ENCODE measurements at regions not wholly inside any gene's neighbourhood (a gene's known extent, or its start where the extent isn't known, plus 50 kb on each side); places are given as distances from the start of the nearest gene placed in this dataset.

DNA sequence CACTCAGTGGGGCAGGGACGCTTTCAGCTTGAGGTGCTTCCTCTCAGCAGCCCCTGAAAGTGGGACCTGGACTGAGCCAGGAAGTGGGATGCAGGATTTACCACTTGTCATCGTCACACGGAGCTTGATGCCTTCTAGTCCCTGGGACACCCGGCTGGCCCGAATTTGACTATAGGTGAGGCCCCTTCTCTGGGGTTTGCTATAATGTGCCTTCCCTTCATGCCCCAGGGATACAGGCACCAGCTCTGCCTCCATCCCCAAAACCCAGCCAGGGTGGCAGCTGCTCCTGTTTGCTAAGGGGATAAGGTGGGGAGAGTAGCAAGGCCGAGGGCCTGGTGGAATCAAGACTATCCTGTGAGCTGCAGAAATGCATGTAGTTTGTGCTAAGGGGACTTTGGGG lies 235.0 kb downstream of the GLRX3 start:
- Histone ChIP-seq H2AFZ (ENCODE audit: low read depth, low read length) (no peak overlapping the region), H3K9me3 (ENCODE audit: insufficient read depth, low read length) (no peaks in the 10 kb centered on the region), H3K36me3 (replicated peaks; ENCODE audit: low read depth, low read length) (no peaks in the 10 kb centered on the region), H3K4me3 (ENCODE audit: low read length) (no peak overlapping the region), H3K27me3 (ENCODE audit: low read depth, low read length) (no peaks in the 10 kb centered on the region), H3K4me1 (ENCODE audit: low read length) (no peaks in the 10 kb centered on the region), H3K9ac (ENCODE audit: low read length) (no peak overlapping the region), H4K20me1 (ENCODE audit: insufficient read depth, low read length) (no peaks in the 10 kb centered on the region), H3K4me2 (ENCODE audit: low read length) (no peak overlapping the region), H3K27ac (ENCODE audit: low read length) (no peak overlapping the region), H3K79me2 (ENCODE audit: low read length) (no peaks in the 10 kb centered on the region)
- TF ChIP-seq, protein P1, sequence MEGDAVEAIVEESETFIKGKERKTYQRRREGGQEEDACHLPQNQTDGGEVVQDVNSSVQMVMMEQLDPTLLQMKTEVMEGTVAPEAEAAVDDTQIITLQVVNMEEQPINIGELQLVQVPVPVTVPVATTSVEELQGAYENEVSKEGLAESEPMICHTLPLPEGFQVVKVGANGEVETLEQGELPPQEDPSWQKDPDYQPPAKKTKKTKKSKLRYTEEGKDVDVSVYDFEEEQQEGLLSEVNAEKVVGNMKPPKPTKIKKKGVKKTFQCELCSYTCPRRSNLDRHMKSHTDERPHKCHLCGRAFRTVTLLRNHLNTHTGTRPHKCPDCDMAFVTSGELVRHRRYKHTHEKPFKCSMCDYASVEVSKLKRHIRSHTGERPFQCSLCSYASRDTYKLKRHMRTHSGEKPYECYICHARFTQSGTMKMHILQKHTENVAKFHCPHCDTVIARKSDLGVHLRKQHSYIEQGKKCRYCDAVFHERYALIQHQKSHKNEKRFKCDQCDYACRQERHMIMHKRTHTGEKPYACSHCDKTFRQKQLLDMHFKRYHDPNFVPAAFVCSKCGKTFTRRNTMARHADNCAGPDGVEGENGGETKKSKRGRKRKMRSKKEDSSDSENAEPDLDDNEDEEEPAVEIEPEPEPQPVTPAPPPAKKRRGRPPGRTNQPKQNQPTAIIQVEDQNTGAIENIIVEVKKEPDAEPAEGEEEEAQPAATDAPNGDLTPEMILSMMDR (IDR thresholded peaks at IDR 0.05; ENCODE audit: low read depth, low read length), result no peak
- no peak for TF ChIP-seq EZH2phosphoT487 (IDR thresholded peaks at IDR 0.05; ENCODE audit: low read depth)

DNA sequence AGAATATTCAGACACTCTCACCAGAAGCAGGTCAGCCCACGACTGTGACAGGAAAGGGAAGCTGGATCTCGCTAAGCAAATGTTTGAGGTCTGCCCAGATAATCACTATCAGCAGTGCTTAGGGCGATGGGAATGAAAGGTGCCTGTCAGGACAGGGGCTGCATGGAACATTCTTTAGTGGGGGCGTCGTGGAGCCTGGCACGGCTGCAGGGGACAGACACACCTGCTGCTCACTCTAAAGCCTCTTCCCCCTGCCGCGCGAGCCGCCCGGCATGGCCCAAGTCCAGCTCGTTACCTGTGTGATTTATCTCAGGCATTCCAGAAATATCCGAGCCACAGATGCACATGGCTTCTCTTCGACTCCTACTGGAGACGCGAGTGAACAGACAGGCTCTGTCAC lies 235.5 kb downstream of the GLRX3 start:
- no peaks in the 10 kb centered on the region for H4K20me1 ChIP-seq (ENCODE audit: insufficient read depth, low read length)
- H3K4me2 ChIP-seq (ENCODE audit: low read length), result no peak overlapping the region
- H3K36me3 ChIP-seq (replicated peaks; ENCODE audit: low read depth, low read length), result no peaks in the 10 kb centered on the region
- no peak overlapping the region for H2AFZ ChIP-seq (ENCODE audit: low read depth, low read length)
- no peaks in the 10 kb centered on the region for H3K79me2 ChIP-seq (ENCODE audit: low read length)
- H3K4me1 ChIP-seq (ENCODE audit: low read length), result no peaks in the 10 kb centered on the region
- H3K9me3 ChIP-seq (ENCODE audit: insufficient read depth, low read length), result no peaks in the 10 kb centered on the region
- TF ChIP-seq, protein P1 (IDR thresholded peaks at IDR 0.05; ENCODE audit: low read depth, low read length), result no peak
- TF ChIP-seq EZH2phosphoT487 (IDR thresholded peaks at IDR 0.05; ENCODE audit: low read depth), result no peak
- no peaks in the 10 kb centered on the region for H3K27me3 ChIP-seq (ENCODE audit: low read depth, low read length)
- no peak overlapping the region for H3K27ac ChIP-seq (ENCODE audit: low read length)
- H3K4me3 ChIP-seq (ENCODE audit: low read length), result no peak overlapping the region
- H3K9ac ChIP-seq (ENCODE audit: low read length), result no peak overlapping the region

DNA sequence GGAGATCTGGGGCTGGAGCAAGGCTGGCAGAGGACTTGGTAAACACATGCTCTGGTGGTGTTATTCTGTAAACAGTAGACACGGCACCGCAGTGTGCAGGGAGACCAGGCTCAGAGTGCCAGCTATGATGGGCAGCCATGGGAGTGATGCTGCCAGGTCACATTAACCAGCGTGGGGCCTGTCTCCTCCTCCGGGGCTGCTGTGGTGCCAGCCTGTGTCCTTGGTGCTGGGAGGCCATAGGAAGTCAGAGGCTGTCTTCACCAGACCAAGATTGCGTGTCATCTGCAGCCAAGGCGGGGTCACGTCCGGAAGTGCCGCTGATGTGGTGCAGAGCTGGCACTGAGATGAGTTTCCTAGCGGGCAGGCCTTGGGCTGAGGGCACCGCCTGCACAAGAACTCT lies 236.0 kb downstream of the GLRX3 start:
- Histone ChIP-seq H3K27me3 (ENCODE audit: low read depth, low read length) (no peaks in the 10 kb centered on the region), H3K36me3 (replicated peaks; ENCODE audit: low read depth, low read length) (no peaks in the 10 kb centered on the region), H3K79me2 (ENCODE audit: low read length) (no peaks in the 10 kb centered on the region), H2AFZ (ENCODE audit: low read depth, low read length) (no peak overlapping the region), H3K4me1 (ENCODE audit: low read length) (no peaks in the 10 kb centered on the region), H3K4me3 (ENCODE audit: low read length) (no peak overlapping the region), H3K27ac (ENCODE audit: low read length) (no peak overlapping the region), H3K4me2 (ENCODE audit: low read length) (no peak overlapping the region), H3K9ac (ENCODE audit: low read length) (no peak overlapping the region), H4K20me1 (ENCODE audit: insufficient read depth, low read length) (no peaks in the 10 kb centered on the region), H3K9me3 (ENCODE audit: insufficient read depth, low read length) (no peaks in the 10 kb centered on the region)
- no peak for TF ChIP-seq EZH2phosphoT487 (IDR thresholded peaks at IDR 0.05; ENCODE audit: low read depth)
- TF ChIP-seq, protein P1 (IDR thresholded peaks at IDR 0.05; ENCODE audit: low read depth, low read length), result no peak

DNA sequence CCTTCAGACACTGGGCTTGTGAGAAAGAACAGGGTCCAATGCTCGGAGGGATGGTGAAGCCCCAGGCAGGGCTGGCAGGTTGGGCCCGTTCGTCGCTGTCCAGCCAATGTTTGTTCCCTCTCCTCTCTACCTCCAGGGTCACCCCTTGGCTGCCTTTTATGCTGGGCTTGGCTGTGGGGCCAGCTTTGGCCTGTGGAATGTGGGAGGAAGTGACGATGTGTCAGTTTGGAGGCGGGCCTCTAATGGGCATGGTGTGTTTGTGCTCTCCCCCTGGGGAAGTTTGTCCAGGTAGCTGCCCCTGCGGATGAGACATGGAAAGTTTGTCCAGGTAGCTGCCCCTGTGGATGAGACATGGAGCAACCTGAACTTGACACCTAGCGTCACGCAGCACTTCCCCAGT lies 236.7 kb downstream of the GLRX3 start:
- no peaks in the 10 kb centered on the region for H3K36me3 ChIP-seq (replicated peaks; ENCODE audit: low read depth, low read length)
- H3K79me2 ChIP-seq (ENCODE audit: low read length), result no peaks in the 10 kb centered on the region
- no peaks in the 10 kb centered on the region for H3K27me3 ChIP-seq (ENCODE audit: low read depth, low read length)
- no peak overlapping the region for H3K4me3 ChIP-seq (ENCODE audit: low read length)
- H3K9ac ChIP-seq (ENCODE audit: low read length), result no peak overlapping the region
- H3K27ac ChIP-seq (ENCODE audit: low read length), result no peak overlapping the region
- no peaks in the 10 kb centered on the region for H3K4me1 ChIP-seq (ENCODE audit: low read length)
- no peak overlapping the region for H3K4me2 ChIP-seq (ENCODE audit: low read length)
- TF ChIP-seq EZH2phosphoT487 (IDR thresholded peaks at IDR 0.05; ENCODE audit: low read depth), result no peak
- TF ChIP-seq, protein P1 (IDR thresholded peaks at IDR 0.05; ENCODE audit: low read depth, low read length), result no peak
- no peaks in the 10 kb centered on the region for H3K9me3 ChIP-seq (ENCODE audit: insufficient read depth, low read length)
- no peaks in the 10 kb centered on the region for H4K20me1 ChIP-seq (ENCODE audit: insufficient read depth, low read length)
- H2AFZ ChIP-seq (ENCODE audit: low read depth, low read length), result no peak overlapping the region

Data from OCI-LY3 (cell line).